ENCODE measurements at regions not wholly inside any gene's neighbourhood (a gene's known extent, or its start where the extent isn't known, plus 50 kb on each side); places are given as distances from the start of the nearest gene placed in this dataset.
A peak's percentile ranks its signal among the peaks of the same experiment; 100 is the strongest.

GRCh38 chr2:226426292-226426736 lies 373.3 kb downstream of the IRS1 start:
- Mint-ChIP-seq H3K4me3 (no peak overlapping the region), H3K36me3 (ENCODE audit: low read depth) (no peaks in the 10 kb centered on the region), H3K27ac (no peak overlapping the region), H3K4me1 (ENCODE audit: low read depth) (peaks cover 22% of the 10 kb centered on the region), H3K27me3 (peaks cover 30% of the 10 kb centered on the region), H3K9me3 (no peaks in the 10 kb centered on the region)

GRCh38 chr2:226424971-226425370 lies 374.6 kb downstream of the IRS1 start:
- H3K4me1 Mint-ChIP-seq (ENCODE audit: low read depth): peaks cover 22% of the 10 kb centered on the region
- no peaks in the 10 kb centered on the region for H3K36me3 Mint-ChIP-seq (ENCODE audit: low read depth)
- H3K4me3 Mint-ChIP-seq: no peak overlapping the region
- H3K27me3 Mint-ChIP-seq: peaks cover 21% of the 10 kb centered on the region
- H3K27ac Mint-ChIP-seq: no peak overlapping the region
- no peaks in the 10 kb centered on the region for H3K9me3 Mint-ChIP-seq

GRCh38 chr2:226423498-226423960 lies 376.1 kb downstream of the IRS1 start:
- Mint-ChIP-seq H3K27me3 (peaks cover 17% of the 10 kb centered on the region), H3K9me3 (no peaks in the 10 kb centered on the region), H3K4me3 (peak overlapping the region; percentile 25), H3K36me3 (ENCODE audit: low read depth) (no peaks in the 10 kb centered on the region), H3K4me1 (ENCODE audit: low read depth) (peaks cover 22% of the 10 kb centered on the region), H3K27ac (peak overlapping the region; percentile 5)

GRCh38 chr2:226420646-226421045 lies 379.0 kb downstream of the IRS1 start:
- no peaks in the 10 kb centered on the region for H3K36me3 Mint-ChIP-seq (ENCODE audit: low read depth)
- H3K27ac Mint-ChIP-seq: no peak overlapping the region
- H3K27me3 Mint-ChIP-seq: peaks cover 20% of the 10 kb centered on the region
- H3K9me3 Mint-ChIP-seq: no peaks in the 10 kb centered on the region
- H3K4me1 Mint-ChIP-seq (ENCODE audit: low read depth): peaks cover 22% of the 10 kb centered on the region
- H3K4me3 Mint-ChIP-seq: no peak overlapping the region

- Mint-ChIP-seq H3K4me1 (ENCODE audit: low read depth) (peaks cover 8% of the 10 kb centered on the region), H3K36me3 (ENCODE audit: low read depth) (no peaks in the 10 kb centered on the region), H3K9me3 (no peaks in the 10 kb centered on the region), H3K27me3 (peaks cover 17% of the 10 kb centered on the region), H3K27ac (no peak overlapping the region), H3K4me3 (no peak overlapping the region)
Measured at GRCh38 chr2:226418521-226418920, 381.1 kb downstream of the IRS1 start.

- Mint-ChIP-seq H3K4me1 (ENCODE audit: low read depth) (no peaks in the 10 kb centered on the region), H3K27me3 (peaks cover 23% of the 10 kb centered on the region), H3K27ac (no peak overlapping the region)
Measured at GRCh38 chr2:226414335-226414734, 385.3 kb downstream of the IRS1 start.

GRCh38 chr2:226413498-226414130 lies 386.0 kb downstream of the IRS1 start:
- Mint-ChIP-seq H3K9me3 (peaks cover 6% of the 10 kb centered on the region), H3K27ac (no peak overlapping the region), H3K4me3 (no peak overlapping the region), H3K36me3 (ENCODE audit: low read depth) (no peaks in the 10 kb centered on the region), H3K4me1 (ENCODE audit: low read depth) (no peaks in the 10 kb centered on the region), H3K27me3 (peaks cover 28% of the 10 kb centered on the region)

More at GRCh38 chr2:226414335-226414734, 385.3 kb downstream of the IRS1 start:
- H3K36me3 Mint-ChIP-seq (ENCODE audit: low read depth): no peaks in the 10 kb centered on the region
- H3K4me3 Mint-ChIP-seq: no peak overlapping the region
- H3K9me3 Mint-ChIP-seq: no peaks in the 10 kb centered on the region

GRCh38 chr2:226411727-226412360 lies 387.8 kb downstream of the IRS1 start:
- H3K27ac Mint-ChIP-seq: no peak overlapping the region
- no peaks in the 10 kb centered on the region for H3K36me3 Mint-ChIP-seq (ENCODE audit: low read depth)
- peaks cover 6% of the 10 kb centered on the region for H3K9me3 Mint-ChIP-seq
- peaks cover 35% of the 10 kb centered on the region for H3K27me3 Mint-ChIP-seq
- H3K4me3 Mint-ChIP-seq: no peak overlapping the region
- no peaks in the 10 kb centered on the region for H3K4me1 Mint-ChIP-seq (ENCODE audit: low read depth)

GRCh38 chr2:226411205-226411604 lies 388.4 kb downstream of the IRS1 start:
- Mint-ChIP-seq H3K36me3 (ENCODE audit: low read depth) (no peaks in the 10 kb centered on the region), H3K27me3 (peaks cover 33% of the 10 kb centered on the region), H3K4me3 (no peak overlapping the region), H3K9me3 (peaks cover 6% of the 10 kb centered on the region), H3K4me1 (ENCODE audit: low read depth) (no peaks in the 10 kb centered on the region), H3K27ac (no peak overlapping the region)

GRCh38 chr2:226410247-226410835 lies 389.3 kb downstream of the IRS1 start:
- Mint-ChIP-seq H3K27me3 (peaks cover 35% of the 10 kb centered on the region), H3K27ac (no peak overlapping the region), H3K4me3 (no peak overlapping the region), H3K36me3 (ENCODE audit: low read depth) (no peaks in the 10 kb centered on the region), H3K4me1 (ENCODE audit: low read depth) (no peaks in the 10 kb centered on the region), H3K9me3 (peaks cover 6% of the 10 kb centered on the region)

GRCh38 chr2:226409134-226409533 lies 390.5 kb downstream of the IRS1 start:
- Mint-ChIP-seq H3K27me3 (peaks cover 26% of the 10 kb centered on the region), H3K4me3 (no peak overlapping the region), H3K27ac (no peak overlapping the region), H3K36me3 (ENCODE audit: low read depth) (no peaks in the 10 kb centered on the region), H3K9me3 (peaks cover 6% of the 10 kb centered on the region), H3K4me1 (ENCODE audit: low read depth) (no peaks in the 10 kb centered on the region)

GRCh38 chr2:226408141-226408540 lies 391.5 kb downstream of the IRS1 start:
- Mint-ChIP-seq H3K9me3 (peaks cover 6% of the 10 kb centered on the region), H3K27ac (no peak overlapping the region), H3K4me3 (no peak overlapping the region), H3K4me1 (ENCODE audit: low read depth) (no peaks in the 10 kb centered on the region), H3K36me3 (ENCODE audit: low read depth) (no peaks in the 10 kb centered on the region), H3K27me3 (peaks cover 23% of the 10 kb centered on the region)

- peaks cover 25% of the 10 kb centered on the region for H3K27me3 Mint-ChIP-seq
- H3K27ac Mint-ChIP-seq: no peak overlapping the region
- no peaks in the 10 kb centered on the region for H3K36me3 Mint-ChIP-seq (ENCODE audit: low read depth)
- no peak overlapping the region for H3K4me3 Mint-ChIP-seq
- no peaks in the 10 kb centered on the region for H3K4me1 Mint-ChIP-seq (ENCODE audit: low read depth)
- H3K9me3 Mint-ChIP-seq: peaks cover 6% of the 10 kb centered on the region
Measured at GRCh38 chr2:226407135-226407534, 392.5 kb downstream of the IRS1 start.

GRCh38 chr2:226405465-226405864 lies 394.2 kb downstream of the IRS1 start:
- Mint-ChIP-seq H3K27me3 (peaks cover 31% of the 10 kb centered on the region), H3K36me3 (ENCODE audit: low read depth) (no peaks in the 10 kb centered on the region), H3K4me1 (ENCODE audit: low read depth) (no peaks in the 10 kb centered on the region), H3K9me3 (peaks cover 6% of the 10 kb centered on the region), H3K4me3 (no peak overlapping the region), H3K27ac (no peak overlapping the region)

GRCh38 chr2:226403369-226403768 lies 396.3 kb downstream of the IRS1 start:
- H3K27ac Mint-ChIP-seq: no peak overlapping the region
- H3K27me3 Mint-ChIP-seq: peaks cover 22% of the 10 kb centered on the region
- H3K4me1 Mint-ChIP-seq (ENCODE audit: low read depth): no peaks in the 10 kb centered on the region
- H3K9me3 Mint-ChIP-seq: no peaks in the 10 kb centered on the region
- H3K4me3 Mint-ChIP-seq: no peak overlapping the region
- no peaks in the 10 kb centered on the region for H3K36me3 Mint-ChIP-seq (ENCODE audit: low read depth)
